SH-SY5Y (cell line): ENCODE measurements at regions not wholly inside any gene's neighbourhood (a gene's known extent, or its start where the extent isn't known, plus 50 kb on each side); places are given as distances from the start of the nearest gene placed in this dataset.

Experiments
- GATA2 ChIP-seq: IDR thresholded peaks from 2 replicates; pipeline ENCODE4 v1.6.1; 2011; ENCODE audit warnings: mild to moderate bottlenecking, low read depth, low read length
- GATA3 ChIP-seq: IDR thresholded peaks from 2 replicates; pipeline ENCODE4 v1.6.1; 2011; ENCODE audit warnings: low read depth, mild to moderate bottlenecking, low read length, moderate library complexity

DNA sequence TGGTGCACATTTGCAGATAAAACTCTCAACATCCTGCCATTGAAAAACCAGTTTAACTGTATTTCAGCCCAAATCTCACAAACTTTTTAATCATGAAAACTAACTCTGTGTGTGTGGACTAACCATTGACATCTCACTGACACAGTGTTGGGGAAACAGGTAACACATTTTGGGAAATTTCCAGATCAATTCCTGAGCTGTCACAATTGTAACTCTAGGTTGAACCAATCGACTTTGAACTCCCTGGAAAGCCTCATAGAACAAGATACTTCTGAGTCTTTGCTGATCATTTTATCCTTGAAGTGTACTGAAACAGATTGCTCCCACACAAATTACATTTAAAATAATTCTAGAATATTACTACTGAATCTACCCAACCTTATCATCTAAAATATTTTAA, 667.9 kb upstream of the NR2F2 start:
- no peak for TF ChIP-seq GATA2
- no peak for TF ChIP-seq GATA3
